Vagina (tissue), 2 donors: ENCODE measurements at regions not wholly inside any gene's neighbourhood (a gene's known extent, or its start where the extent isn't known, plus 50 kb on each side); places are given as distances from the start of the nearest gene placed in this dataset.

Experiments
- CTCF ChIP-seq, 3 experiments: fragments of 450-650 bp in 2 of 3; fragments of 200-600 bp in 1 of 3; sonication (generic) in 1 of 3; IDR thresholded peaks; one replicate each; pipeline ENCODE4 v1.5.1; 2017 to 2019; ENCODE audit warnings: antibody characterized with exemption in 3 of 3, mild to moderate bottlenecking in 2 of 3, moderate library complexity in 2 of 3
- POLR2AphosphoS5 ChIP-seq, 2 donors: sonication (generic); formaldehyde crosslinking; IDR thresholded peaks; one replicate each; pipeline ENCODE4 v1.9.0; 2017; ENCODE audit warnings: antibody characterized with exemption in 2 of 2, mild to moderate bottlenecking in 2 of 2, low read depth in 1 of 2; ENCODE audit not compliant: insufficient read depth in 1 of 2

- no peak for TF ChIP-seq POLR2AphosphoS5 (IDR thresholded peaks at IDR 0.05; ENCODE audit: insufficient read depth in 1 of 2, low read depth in 1 of 2)
- no peak for TF ChIP-seq CTCF (IDR thresholded peaks at IDR 0.05)
Measured at GRCh38 chr1:5758000-5758858, 234.0 kb downstream of the NPHP4 start.
